Tibial nerve (tissue), 4 donors: ENCODE measurements at regions not wholly inside any gene's neighbourhood (a gene's known extent, or its start where the extent isn't known, plus 50 kb on each side); places are given as distances from the start of the nearest gene placed in this dataset.

Source experiments
- DNase-seq, 2 donors: peaks; one replicate each; pipeline ENCODE4 v3.0.0-alpha.2; 2019; ENCODE audit warnings: low spot score in 2 of 2
- H3K27ac ChIP-seq, 4 donors: fragments of 200-600 bp; sonication (generic) in 3 of 4; one replicate each; pipeline ENCODE4 v1.5.1; 2017 to 2019; ENCODE audit warnings: mild to moderate bottlenecking in 1 of 4
- H3K27me3 ChIP-seq, 2 donors: fragments of 200-600 bp; sonication (generic) in 1 of 2; one replicate each; pipeline versions ENCODE4 v1.5.1 to v1.6.0; 2017 to 2019
- H3K36me3 ChIP-seq, 3 donors: fragments of 200-600 bp; sonication (generic); one replicate each; pipeline ENCODE4 v1.5.1; 2018 to 2019
- H3K4me1 ChIP-seq, 4 donors: fragments of 200-600 bp; sonication (generic) in 3 of 4; one replicate each; pipeline ENCODE4 v1.5.1; 2017 to 2019
- H3K4me3 ChIP-seq, 4 donors: fragments of 200-600 bp; sonication (generic) in 3 of 4; one replicate each; pipeline ENCODE4 v1.5.1; 2017 to 2019; ENCODE audit warnings: mild to moderate bottlenecking in 1 of 4, moderate library complexity in 1 of 4
- H3K9me3 ChIP-seq, 4 donors: fragments of 200-600 bp; sonication (generic) in 3 of 4; one replicate each; pipeline ENCODE4 v1.5.1; 2017 to 2019
- CTCF ChIP-seq, 5 experiments: fragments of 200-600 bp in 3 of 5; fragments of 450-650 bp in 2 of 5; sonication (generic) in 3 of 5; IDR thresholded peaks; one replicate each; pipeline ENCODE4 v1.5.1; 2016 to 2019; ENCODE audit warnings: antibody characterized with exemption in 5 of 5, mild to moderate bottlenecking in 3 of 5, moderate library complexity in 2 of 5
- EP300 ChIP-seq, 2 donors: sonication (generic); formaldehyde crosslinking; IDR thresholded peaks; one replicate each; pipeline ENCODE4 v1.6.1; 2017; ENCODE audit warnings: antibody characterized with exemption in 2 of 2, mild to moderate bottlenecking in 1 of 2
- POLR2A ChIP-seq, 2 donors: fragments of 450-650 bp; IDR thresholded peaks; one replicate each; pipeline ENCODE4 v1.6.1; 2017; ENCODE audit warnings: antibody characterized with exemption in 2 of 2, mild to moderate bottlenecking in 2 of 2, moderate library complexity in 2 of 2
- WGBS, 2 donors: methylation state at CpG; one replicate each; pipeline ENCODE4 v1.1.5; 2018; 5-methylcytosine and 5-hydroxymethylcytosine counted together

GRCh38 chr22:34068001-34068400 lies 147.7 kb upstream of the LARGE1 start:
- 41 to 47% methylated on average over 2 of the region's 2 CpGs for WGBS, 2 donors
- Histone ChIP-seq H3K36me3 (no peaks in the 10 kb centered on the region), H3K27me3 (no peaks in the 10 kb centered on the region), H3K4me1 (no peaks in the 10 kb centered on the region), H3K4me3 (no peak overlapping the region), H3K9me3 (no peaks in the 10 kb centered on the region), H3K27ac (no peak overlapping the region)
- no peak for DNase-seq
- TF ChIP-seq CTCF (IDR thresholded peaks at IDR 0.05): no peak
- TF ChIP-seq EP300 (IDR thresholded peaks at IDR 0.05): no peak
- no peak for TF ChIP-seq POLR2A (IDR thresholded peaks at IDR 0.05)

- no peaks in the 10 kb centered on the region for H3K36me3 ChIP-seq
- no peak overlapping the region for H3K27ac ChIP-seq
- no peak for DNase-seq
- 85 to 90% methylated on average over 5 of the region's 5 CpGs for WGBS, 2 donors
- H3K4me3 ChIP-seq: no peak overlapping the region
- no peaks in the 10 kb centered on the region for H3K4me1 ChIP-seq
- no peak for TF ChIP-seq CTCF (IDR thresholded peaks at IDR 0.05)
- no peak for TF ChIP-seq EP300 (IDR thresholded peaks at IDR 0.05)
- TF ChIP-seq POLR2A (IDR thresholded peaks at IDR 0.05): no peak
- H3K27me3 ChIP-seq: no peaks in the 10 kb centered on the region
- H3K9me3 ChIP-seq: no peaks in the 10 kb centered on the region
Observed at GRCh38 chr22:34070051-34070450, 149.8 kb upstream of the LARGE1 start.

GRCh38 chr22:34070531-34070930 lies 150.3 kb upstream of the LARGE1 start:
- TF ChIP-seq EP300 (IDR thresholded peaks at IDR 0.05) (no peak), CTCF (IDR thresholded peaks at IDR 0.05) (no peak), POLR2A (IDR thresholded peaks at IDR 0.05) (no peak)
- whole genome bisulfite sequencing, 2 donors: 53 to 55% methylated on average over 3 of the region's 3 CpGs
- no peak for DNase-seq
- Histone ChIP-seq H3K4me1 (no peaks in the 10 kb centered on the region), H3K4me3 (no peak overlapping the region), H3K36me3 (no peaks in the 10 kb centered on the region), H3K9me3 (no peaks in the 10 kb centered on the region), H3K27me3 (no peaks in the 10 kb centered on the region), H3K27ac (no peak overlapping the region)

- Histone ChIP-seq H3K27ac (no peak overlapping the region), H3K9me3 (no peaks in the 10 kb centered on the region), H3K36me3 (no peaks in the 10 kb centered on the region), H3K27me3 (no peaks in the 10 kb centered on the region), H3K4me3 (no peak overlapping the region), H3K4me1 (no peaks in the 10 kb centered on the region)
- TF ChIP-seq EP300 (IDR thresholded peaks at IDR 0.05): no peak
- no peak for TF ChIP-seq CTCF (IDR thresholded peaks at IDR 0.05)
- no peak for TF ChIP-seq POLR2A (IDR thresholded peaks at IDR 0.05)
- 53 to 65% methylated on average over 4 of the region's 4 CpGs for WGBS, 2 donors
- DNase-seq: no peak
Observed at GRCh38 chr22:34072585-34072984, 152.3 kb upstream of the LARGE1 start.

- Histone ChIP-seq H3K4me3 (no peak overlapping the region), H3K36me3 (no peaks in the 10 kb centered on the region), H3K4me1 (no peaks in the 10 kb centered on the region), H3K27me3 (no peaks in the 10 kb centered on the region), H3K27ac (no peak overlapping the region), H3K9me3 (no peaks in the 10 kb centered on the region)
- DNase-seq: no peak
- TF ChIP-seq CTCF (IDR thresholded peaks at IDR 0.05) (no peak), EP300 (IDR thresholded peaks at IDR 0.05) (no peak), POLR2A (IDR thresholded peaks at IDR 0.05) (no peak)
- 83 to 86% methylated on average over 2 of the region's 2 CpGs for WGBS, 2 donors
Observed at GRCh38 chr22:34080433-34080832, 160.2 kb upstream of the LARGE1 start.
